Stimulated activated naive CD8-positive, alpha-beta T cell treated with anti-CD3 and anti-CD28 coated beads, Interleukin-15, Interleukin-2, amounts not matched to agents 100 U/mL and 50 U/mL, for 24 hours (primary cell): ENCODE measurements at regions not wholly inside any gene's neighbourhood (a gene's known extent, or its start where the extent isn't known, plus 50 kb on each side); places are given as distances from the start of the nearest gene placed in this dataset.
A peak's percentile ranks its signal among the peaks of the same experiment; 100 is the strongest.

Source experiments
- ATAC-seq: fragments of 150-1000 bp; cut with Tn5 transposase; one replicate; pipeline ENCODE4 v1.10.0; 2021
- DNase-seq: peaks from one replicate; pipeline ENCODE4 v3.0.0; 2021

- DNase-seq (no peak), ATAC-seq (no peak)
Measured at GRCh38 chr10:2165771-2166460, 428.6 kb upstream of the ADARB2 start.

- no peak for DNase-seq
- no peak for ATAC-seq
Measured at GRCh38 chr10:2150288-2150687, 413.0 kb upstream of the ADARB2 start.

- no peak for ATAC-seq
Measured at GRCh38 chr10:2145926-2146478, 408.7 kb upstream of the ADARB2 start.

GRCh38 chr10:2145491-2145890 is 408.2 kb upstream of the ADARB2 start:
- no peak for DNase-seq
- no peak for ATAC-seq

More at GRCh38 chr10:2145926-2146478, 408.7 kb upstream of the ADARB2 start:
- no peak for DNase-seq

- no peak for DNase-seq
- ATAC-seq: no peak
Measured at GRCh38 chr10:2144584-2144983, 407.3 kb upstream of the ADARB2 start.

GRCh38 chr10:2143213-2143835 is 406.0 kb upstream of the ADARB2 start:
- DNase-seq (no peak), ATAC-seq (no peak)

- ATAC-seq: no peak
Measured at GRCh38 chr10:2139746-2140145, 402.4 kb upstream of the ADARB2 start.

GRCh38 chr10:2137549-2138174 is 400.3 kb upstream of the ADARB2 start:
- peak; percentile 36 for ATAC-seq
- no peak for DNase-seq

More at GRCh38 chr10:2139746-2140145, 402.4 kb upstream of the ADARB2 start:
- DNase-seq: no peak

- no peak for DNase-seq
- ATAC-seq: no peak
Measured at GRCh38 chr10:2130705-2131305, 393.5 kb upstream of the ADARB2 start.

GRCh38 chr10:2128991-2129390 is 391.7 kb upstream of the ADARB2 start:
- DNase-seq (no peak), ATAC-seq (no peak)

- ATAC-seq: no peak
- no peak for DNase-seq
Measured at GRCh38 chr10:2124135-2124534, 386.8 kb upstream of the ADARB2 start.

GRCh38 chr10:2122431-2123124 is 385.3 kb upstream of the ADARB2 start:
- no peak for DNase-seq

GRCh38 chr10:2121929-2122328 is 384.6 kb upstream of the ADARB2 start:
- DNase-seq (no peak), ATAC-seq (no peak)

More at GRCh38 chr10:2122431-2123124, 385.3 kb upstream of the ADARB2 start:
- no peak for ATAC-seq

GRCh38 chr10:2121315-2121714 is 384.0 kb upstream of the ADARB2 start:
- ATAC-seq (no peak), DNase-seq (no peak)

- ATAC-seq: no peak
Measured at GRCh38 chr10:2120746-2121145, 383.4 kb upstream of the ADARB2 start.

GRCh38 chr10:2119316-2119715 is 382.0 kb upstream of the ADARB2 start:
- ATAC-seq (no peak), DNase-seq (no peak)

More at GRCh38 chr10:2120746-2121145, 383.4 kb upstream of the ADARB2 start:
- DNase-seq: no peak

- ATAC-seq (no peak), DNase-seq (no peak)
Measured at GRCh38 chr10:2118201-2118600, 380.9 kb upstream of the ADARB2 start.

GRCh38 chr10:2117641-2118040 is 380.3 kb upstream of the ADARB2 start:
- no peak for DNase-seq
- ATAC-seq: no peak

GRCh38 chr10:2111965-2112364 is 374.6 kb upstream of the ADARB2 start:
- ATAC-seq (no peak), DNase-seq (no peak)

- ATAC-seq (no peak), DNase-seq (no peak)
Measured at GRCh38 chr10:2108496-2108895, 371.2 kb upstream of the ADARB2 start.

GRCh38 chr10:2106641-2107040 is 369.3 kb upstream of the ADARB2 start:
- DNase-seq (no peak), ATAC-seq (no peak)

GRCh38 chr10:2099321-2099720 is 362.0 kb upstream of the ADARB2 start:
- DNase-seq (no peak), ATAC-seq (no peak)
